HEK293T (cell line): ENCODE measurements at regions not wholly inside any gene's neighbourhood (a gene's known extent, or its start where the extent isn't known, plus 50 kb on each side); places are given as distances from the start of the nearest gene placed in this dataset.

ENCODE experiments used
- ELF4 ChIP-seq: fragments of 450-650 bp; IDR thresholded peaks from 2 replicates; pipeline ENCODE4 v1.6.1; 2017; ENCODE audit warnings: antibody characterized with exemption
- FOXA1 ChIP-seq: fragments of 450-650 bp; IDR thresholded peaks from 2 replicates; pipeline ENCODE4 v1.6.1; 2016; ENCODE audit warnings: mild to moderate bottlenecking
- FOXK2 ChIP-seq: fragments of 450-650 bp; IDR thresholded peaks from 2 replicates; pipeline ENCODE4 v1.6.1; 2016; ENCODE audit warnings: mild to moderate bottlenecking
- FOXM1 ChIP-seq: fragments of 450-650 bp; IDR thresholded peaks from 2 replicates; pipeline ENCODE4 v1.6.1; 2017; ENCODE audit warnings: mild to moderate bottlenecking, borderline replicate concordance
- HDGF ChIP-seq: fragments of 450-650 bp; IDR thresholded peaks from 2 replicates; pipeline ENCODE4 v1.6.1; 2017; ENCODE audit warnings: antibody characterized with exemption, borderline replicate concordance
- PKNOX1 ChIP-seq: fragments of 450-650 bp; IDR thresholded peaks from 2 replicates; pipeline ENCODE4 v1.6.1; 2016
- SP1 ChIP-seq: fragments of 450-650 bp; IDR thresholded peaks from 2 replicates; pipeline ENCODE4 v1.6.1; 2017
- TARDBP ChIP-seq: fragments of 450-650 bp; IDR thresholded peaks from 2 replicates; pipeline ENCODE4 v1.6.1; 2016
- ZNF384 ChIP-seq: fragments of 450-650 bp; IDR thresholded peaks from 2 replicates; pipeline ENCODE4 v1.6.1; 2016

GRCh38 chr7:20539201-20539600 is 76.3 kb upstream of the ABCB5 start:
- TF ChIP-seq PKNOX1 (no peak), FOXK2 (no peak), ELF4 (no peak), SP1 (no peak), FOXM1 (no peak), TARDBP (no peak), HDGF (no peak), ZNF384 (no peak), FOXA1 (no peak)
